ENCODE measurements at regions not wholly inside any gene's neighbourhood (a gene's known extent, or its start where the extent isn't known, plus 50 kb on each side); places are given as distances from the start of the nearest gene placed in this dataset.
A peak's percentile ranks its signal among the peaks of the same experiment; 100 is the strongest.

DNA sequence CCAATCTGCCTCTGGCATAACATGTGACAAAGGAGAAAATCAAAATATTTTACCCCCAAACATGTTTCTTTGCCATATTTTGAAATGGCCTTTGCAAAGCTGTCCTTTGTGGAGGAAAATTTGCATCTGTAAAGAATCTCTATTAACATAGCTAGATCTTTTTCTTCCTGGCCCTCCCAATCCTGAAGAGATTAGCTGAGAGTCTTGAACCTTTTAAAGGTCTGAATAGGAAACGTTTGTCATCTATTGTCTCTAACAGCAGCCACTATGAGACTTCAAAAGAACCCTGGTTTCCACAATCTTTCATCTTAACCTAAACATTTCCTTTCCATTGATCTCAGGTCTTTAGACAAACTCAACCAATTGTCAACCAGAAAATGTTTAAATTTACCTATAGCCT, 520.9 kb upstream of the TGFBR2 start:
- Histone ChIP-seq H3K18ac (ENCODE audit: extremely low read depth, low read length) (no peak overlapping the region), H3K9me3 (ENCODE audit: insufficient read depth in 2 of 2, low read depth in 1 of 2, low read length in 1 of 2) (no peaks in the 10 kb centered on the region), H4K5ac (ENCODE audit: insufficient read length, low read depth, low read length) (no peak overlapping the region), H3K23me2 (ENCODE audit: low read depth, low read length) (no peaks in the 10 kb centered on the region), H3K4me1 (replicated peaks in 1 of 4; ENCODE audit: control insufficient read depth in 3 of 4, insufficient read depth in 4 of 4, low read length in 3 of 4) (peaks cover 0 to 5% (median 1%) of the 10 kb centered on the region in 4 experiments; a peak in 2 of 7 replicates), H3K56ac (replicated peaks; ENCODE audit: insufficient read length, low read depth, low read length) (no peak overlapping the region), H2BK120ac (replicated peaks; ENCODE audit: low read depth, low read length) (no peak overlapping the region), H4K20me1 (replicated peaks in 1 of 2; ENCODE audit: control insufficient read depth in 1 of 2, insufficient read depth in 2 of 2, low read length in 2 of 2) (peaks cover 0 to 2% of the 10 kb centered on the region in 2 experiments), H3K23ac (ENCODE audit: insufficient read length) (no peak overlapping the region), H2AK5ac (ENCODE audit: low read depth, low read length) (no peak overlapping the region), H3K4ac (replicated peaks; ENCODE audit: insufficient read length, low read depth, low read length) (no peak overlapping the region), H3K36me3 (ENCODE audit: control insufficient read depth in 2 of 4, insufficient read depth in 4 of 4, low read length in 3 of 4) (no peaks in the 10 kb centered on the region), H2BK5ac (ENCODE audit: low read depth, low read length) (no peak overlapping the region), H2BK12ac (ENCODE audit: low read depth, low read length) (no peak overlapping the region), H2AFZ (ENCODE audit: low read length) (no peak overlapping the region), H2BK20ac (ENCODE audit: low read length) (no peak overlapping the region), H3K79me2 (ENCODE audit: control insufficient read depth in 1 of 2, insufficient read depth in 2 of 2, low read length in 2 of 2) (no peaks in the 10 kb centered on the region), H3K14ac (ENCODE audit: insufficient read length) (no peak overlapping the region), H4K91ac (replicated peaks; ENCODE audit: insufficient read length, low read length) (no peak overlapping the region), H3K79me1 (ENCODE audit: low read depth, low read length) (no peaks in the 10 kb centered on the region), H2BK15ac (ENCODE audit: low read length) (no peak overlapping the region), H3K4me3 (ENCODE audit: extremely low read depth in 1 of 4, insufficient read depth in 2 of 4, low read depth in 3 of 4, low read length in 4 of 4) (no peak overlapping the region; a peak in 1 of 8 replicates), H4K8ac (ENCODE audit: extremely low read depth, insufficient read depth, low read length) (no peak overlapping the region), H3K27me3 (replicated peaks in 1 of 4; ENCODE audit: control insufficient read depth in 3 of 4, extremely low read depth in 1 of 4, insufficient read depth in 3 of 4, low read length in 3 of 4) (peaks cover 42 to 70% (median 61%) of the 10 kb centered on the region in 4 experiments), H3K27ac (ENCODE audit: low read depth, low read length) (no peak overlapping the region), H3K4me2 (ENCODE audit: insufficient read depth in 1 of 2, low read depth in 2 of 2, low read length in 2 of 2) (peak overlapping the region; percentile 10 to 52; a peak in 2 of 4 replicates), H3K9ac (replicated peaks in 1 of 4; ENCODE audit: extremely low read depth in 1 of 4, low read depth in 3 of 4, low read length in 3 of 4) (no peak overlapping the region)
- POLR2A ChIA-PET (ENCODE audit: partially characterized antibody), result interaction anchor here (0.9 to 1.4 kb wide), 3 partner anchors 9 to 14 kb away, joined by 3 to 4 read pairs (median 3); no protein-coding TSS in a partner anchor
- CTCF ChIA-PET (ENCODE audit: partially characterized antibody), result interaction anchor here (1.2 kb wide), 2 partner anchors 9 to 684 kb away, joined by 3 to 4 read pairs; no protein-coding TSS in a partner anchor
- DNase-seq (ENCODE audit: low read depth in 1 of 2, low spot score in 2 of 2), result no peak
- 0% methylated on average over 1 of the region's 1 CpG; no CpG with 5 or more reads in 1 of the 2 experiments for WGBS, 2 experiments (ENCODE audit: extremely low coverage in 1 of 2, insufficient coverage in 1 of 2, insufficient read length in 1 of 2, insufficient replicate concordance in 2 of 2, low coverage in 1 of 2, low lambda C conversion rate in 2 of 2, missing lambda C conversion rate in 1 of 2)
- no peak for FAIRE-seq
- no peak for TF ChIP-seq CHD2 (IDR thresholded peaks at IDR 0.05; ENCODE audit: low read length)
- peak; percentile 89 for TF ChIP-seq NANOG (IDR thresholded peaks at IDR 0.05; ENCODE audit: insufficient read depth, low read depth, low read length, poor library complexity, severe bottlenecking)
- TF ChIP-seq POU5F1 (IDR thresholded peaks at IDR 0.05; ENCODE audit: low read depth, low read length), result 0 out of 2 replicates have a peak, but pooled peaks have one; percentile 17
- no peak for TF ChIP-seq SIN3A (conservative IDR thresholded peaks at IDR 0.05 in 1 of 2, IDR thresholded peaks at IDR 0.05 in 1 of 2; ENCODE audit: low read depth in 1 of 2, low read length in 2 of 2)
- TF ChIP-seq KDM5A (IDR thresholded peaks at IDR 0.05; ENCODE audit: low read length), result no peak
